ENCODE measurements at regions not wholly inside any gene's neighbourhood (a gene's known extent, or its start where the extent isn't known, plus 50 kb on each side); places are given as distances from the start of the nearest gene placed in this dataset.

GRCh38 chr10:17506390-17506789, 52.0 kb upstream of the ST8SIA6 start:
- no peak for DNase-seq
- H3K9me3 ChIP-seq, result no peaks in the 10 kb centered on the region
- no peaks in the 10 kb centered on the region for H3K27me3 ChIP-seq (replicated peaks in 1 of 7)
- no peak overlapping the region for H3K4me3 ChIP-seq
- H3K36me3 ChIP-seq, result no peaks in the 10 kb centered on the region
- TF ChIP-seq POLR2AphosphoS5 (IDR thresholded peaks at IDR 0.05), result no peak
- H3K27ac ChIP-seq, result peak overlapping the region in 5 of 8 donors; percentile 18 to 59 (median 27)
- intact Hi-C loops (cut with DNase I; ENCODE audit: low total_unique reads), result no loop called here
- WGBS, 5 donors, result 45 to 68% (median 48%) methylated on average over 6 of the region's 6 CpGs
- H3K4me1 ChIP-seq, result peaks cover 0 to 22% (median 3%) of the 10 kb centered on the region in 6 donors

- Histone ChIP-seq H3K9me3 (no peaks in the 10 kb centered on the region), H3K4me3 (no peak overlapping the region), H3K27me3 (replicated peaks in 1 of 7) (no peaks in the 10 kb centered on the region), H3K4me1 (peaks cover 0 to 7% (median 2%) of the 10 kb centered on the region in 6 donors), H3K27ac (no peak overlapping the region), H3K36me3 (no peaks in the 10 kb centered on the region)
- intact Hi-C loops (cut with DNase I; ENCODE audit: low total_unique reads), result no loop called here
- 73 to 88% (median 84%) methylated on average over 6 of the region's 6 CpGs for WGBS, 5 donors
- DNase-seq, result no peak
- TF ChIP-seq POLR2A (IDR thresholded peaks at IDR 0.05), result no peak
- TF ChIP-seq POLR2AphosphoS5 (IDR thresholded peaks at IDR 0.05), result no peak
- TF ChIP-seq CTCF (IDR thresholded peaks at IDR 0.05 in 8 of 11, conservative IDR thresholded peaks at IDR 0.05 in 3 of 11), result no peak
Observed at GRCh38 chr10:17504547-17505245, 50.3 kb upstream of the ST8SIA6 start.
